ENCODE measurements at regions not wholly inside any gene's neighbourhood (a gene's known extent, or its start where the extent isn't known, plus 50 kb on each side); places are given as distances from the start of the nearest gene placed in this dataset.

- Mint-ChIP-seq H3K4me1 (ENCODE audit: low read depth, unreplicated experiment) (no peaks in the 10 kb centered on the region), H3K27me3 (ENCODE audit: unreplicated experiment) (peaks cover 2% of the 10 kb centered on the region), H3K4me3 (ENCODE audit: unreplicated experiment) (no peak overlapping the region), H3K27ac (ENCODE audit: unreplicated experiment) (no peak overlapping the region), H3K36me3 (ENCODE audit: unreplicated experiment) (peaks cover 4% of the 10 kb centered on the region), H3K9me3 (ENCODE audit: unreplicated experiment) (peaks cover 1% of the 10 kb centered on the region)
- peak; percentile 25 for TF ChIP-seq CTCF (IDR thresholded peaks at IDR 0.05; ENCODE audit: partially characterized antibody, unreplicated experiment)
- DNase-seq = peak; percentile 25
These were observed 155.6 kb downstream of the HNRNPD start for GRCh38 chr4:82217986-82218715.

GRCh38 chr4:82216219-82216618, 157.6 kb downstream of the HNRNPD start:
- DNase-seq = no peak
- peaks cover 2% of the 10 kb centered on the region for H3K9me3 Mint-ChIP-seq (ENCODE audit: unreplicated experiment)
- H3K4me3 Mint-ChIP-seq (ENCODE audit: unreplicated experiment) = no peak overlapping the region
- H3K27me3 Mint-ChIP-seq (ENCODE audit: unreplicated experiment) = peaks cover 2% of the 10 kb centered on the region
- peaks cover 4% of the 10 kb centered on the region for H3K36me3 Mint-ChIP-seq (ENCODE audit: unreplicated experiment)
- peaks cover under 1% of the 10 kb centered on the region for H3K4me1 Mint-ChIP-seq (ENCODE audit: low read depth, unreplicated experiment)
- no peak overlapping the region for H3K27ac Mint-ChIP-seq (ENCODE audit: unreplicated experiment)
- no peak for TF ChIP-seq CTCF (IDR thresholded peaks at IDR 0.05; ENCODE audit: partially characterized antibody, unreplicated experiment)

DNA sequence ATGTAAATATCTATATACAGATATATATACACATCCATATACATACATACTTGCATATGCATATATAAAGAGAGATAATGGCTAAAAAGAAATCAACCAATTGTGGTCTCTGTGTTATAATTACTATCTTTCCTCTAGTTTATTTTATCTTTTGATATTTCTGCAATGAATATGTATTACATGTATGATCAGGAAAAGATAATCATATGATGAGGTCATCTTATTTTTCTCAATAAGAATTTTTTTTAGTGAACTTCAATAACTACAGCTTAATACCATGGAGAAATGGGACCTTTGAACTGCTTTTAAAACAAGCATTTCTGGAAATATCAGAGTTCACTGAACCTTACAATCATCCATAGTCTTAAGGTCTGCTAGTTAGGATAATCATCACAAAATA, 158.0 kb downstream of the HNRNPD start:
- no peak overlapping the region for H3K27ac Mint-ChIP-seq (ENCODE audit: unreplicated experiment)
- no peak for DNase-seq
- H3K9me3 Mint-ChIP-seq (ENCODE audit: unreplicated experiment) = peaks cover 3% of the 10 kb centered on the region
- peaks cover 5% of the 10 kb centered on the region for H3K4me1 Mint-ChIP-seq (ENCODE audit: low read depth, unreplicated experiment)
- H3K4me3 Mint-ChIP-seq (ENCODE audit: unreplicated experiment) = no peak overlapping the region
- TF ChIP-seq CTCF (IDR thresholded peaks at IDR 0.05; ENCODE audit: partially characterized antibody, unreplicated experiment) = no peak
- H3K27me3 Mint-ChIP-seq (ENCODE audit: unreplicated experiment) = peaks cover 2% of the 10 kb centered on the region
- H3K36me3 Mint-ChIP-seq (ENCODE audit: unreplicated experiment) = peaks cover 4% of the 10 kb centered on the region

DNA sequence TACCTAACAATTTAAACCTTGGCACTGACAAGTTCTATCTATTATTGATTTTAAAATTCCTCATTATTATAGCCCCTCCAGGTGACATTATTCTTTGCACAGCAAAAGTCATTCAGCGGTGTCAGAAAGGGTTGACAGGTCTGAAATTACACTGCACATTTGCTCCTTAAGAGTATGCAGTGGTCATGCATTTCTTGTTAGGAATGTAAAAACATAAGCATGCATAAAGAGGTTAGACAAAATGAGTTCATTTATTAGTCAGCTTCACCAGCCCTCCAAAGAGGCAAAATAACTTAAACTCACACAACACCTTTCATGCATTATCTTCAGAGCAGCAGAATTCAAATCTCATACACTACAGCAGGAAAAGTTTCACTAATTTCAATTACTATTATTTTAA, 158.8 kb downstream of the HNRNPD start:
- Mint-ChIP-seq H3K36me3 (ENCODE audit: unreplicated experiment) (peaks cover 4% of the 10 kb centered on the region), H3K4me3 (ENCODE audit: unreplicated experiment) (no peak overlapping the region), H3K4me1 (ENCODE audit: low read depth, unreplicated experiment) (peaks cover 5% of the 10 kb centered on the region), H3K9me3 (ENCODE audit: unreplicated experiment) (peaks cover 3% of the 10 kb centered on the region), H3K27ac (ENCODE audit: unreplicated experiment) (no peak overlapping the region), H3K27me3 (ENCODE audit: unreplicated experiment) (peaks cover 2% of the 10 kb centered on the region)
- DNase-seq = no peak
- no peak for TF ChIP-seq CTCF (IDR thresholded peaks at IDR 0.05; ENCODE audit: partially characterized antibody, unreplicated experiment)
